ENCODE measurements at regions not wholly inside any gene's neighbourhood (a gene's known extent, or its start where the extent isn't known, plus 50 kb on each side); places are given as distances from the start of the nearest gene placed in this dataset.

DNA sequence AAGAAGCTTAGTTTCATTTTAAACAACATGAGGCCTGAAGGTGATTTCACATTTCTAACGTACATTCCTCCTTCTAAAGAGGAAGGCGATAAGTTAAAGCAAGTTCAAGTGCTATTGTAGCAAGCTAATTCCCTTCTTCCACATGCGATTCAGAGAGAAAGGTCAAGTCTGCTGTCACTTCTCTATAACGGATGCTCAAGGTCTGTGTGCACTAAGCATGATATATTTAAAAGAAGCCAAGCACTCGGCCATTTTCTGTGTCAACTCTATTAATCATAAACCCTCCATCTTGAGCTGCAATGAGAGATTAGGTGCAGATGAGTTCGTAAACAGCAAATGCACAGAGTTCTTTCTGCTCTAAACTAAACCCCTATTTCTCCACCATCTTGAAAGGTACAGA is 568.8 kb upstream of the ZFHX3 start:
- TF ChIP-seq, protein P1, sequence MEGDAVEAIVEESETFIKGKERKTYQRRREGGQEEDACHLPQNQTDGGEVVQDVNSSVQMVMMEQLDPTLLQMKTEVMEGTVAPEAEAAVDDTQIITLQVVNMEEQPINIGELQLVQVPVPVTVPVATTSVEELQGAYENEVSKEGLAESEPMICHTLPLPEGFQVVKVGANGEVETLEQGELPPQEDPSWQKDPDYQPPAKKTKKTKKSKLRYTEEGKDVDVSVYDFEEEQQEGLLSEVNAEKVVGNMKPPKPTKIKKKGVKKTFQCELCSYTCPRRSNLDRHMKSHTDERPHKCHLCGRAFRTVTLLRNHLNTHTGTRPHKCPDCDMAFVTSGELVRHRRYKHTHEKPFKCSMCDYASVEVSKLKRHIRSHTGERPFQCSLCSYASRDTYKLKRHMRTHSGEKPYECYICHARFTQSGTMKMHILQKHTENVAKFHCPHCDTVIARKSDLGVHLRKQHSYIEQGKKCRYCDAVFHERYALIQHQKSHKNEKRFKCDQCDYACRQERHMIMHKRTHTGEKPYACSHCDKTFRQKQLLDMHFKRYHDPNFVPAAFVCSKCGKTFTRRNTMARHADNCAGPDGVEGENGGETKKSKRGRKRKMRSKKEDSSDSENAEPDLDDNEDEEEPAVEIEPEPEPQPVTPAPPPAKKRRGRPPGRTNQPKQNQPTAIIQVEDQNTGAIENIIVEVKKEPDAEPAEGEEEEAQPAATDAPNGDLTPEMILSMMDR (conservative IDR thresholded peaks at IDR 0.05 in 1 of 2, IDR thresholded peaks at IDR 0.05 in 1 of 2; ENCODE audit: extremely low read depth in 1 of 2, insufficient read depth in 1 of 2, low read depth in 1 of 2, low read length in 2 of 2): no peak
- TF ChIP-seq EZH2 (IDR thresholded peaks at IDR 0.05; ENCODE audit: borderline replicate concordance, low read length): no peak

All from mammary epithelial cell (primary cell).